GM12878 (cell line): ENCODE measurements at regions not wholly inside any gene's neighbourhood (a gene's known extent, or its start where the extent isn't known, plus 50 kb on each side); places are given as distances from the start of the nearest gene placed in this dataset.

Source experiments
- ATAC-seq: fragments of 200-7000 bp; cut with Tn5 transposase; 3 replicates; pipeline ENCODE4 v1.9.1; 2020; ENCODE audit warnings: mild to moderate bottlenecking, moderate library complexity
- BruUV-seq: library from RNA; stranded (reverse); fragments of 400-500 nt; replicated peaks from 2 replicates; lab custom pipeline; 2021; lab: Mats Ljungman, UMichigan
- CTCF ChIA-PET: fragments of 300-600 bp; sonication (Branson Sonifier 250); formaldehyde crosslinking; extraction: SDS; loops from one replicate; lab custom pipeline; 2021; ENCODE audit warnings: inconsistent platforms; lab: Yijun Ruan, JAX
- POLR2A ChIA-PET: fragments of 350-600 bp; formaldehyde crosslinking; extraction: SDS; loops from one replicate; lab custom pipeline; 2021; ENCODE audit warnings: inconsistent platforms; lab: Charles Lee
- RAD21 ChIA-PET: fragments of 300-600 bp; sonication (Branson Sonifier 250); formaldehyde crosslinking; loops from one replicate; lab custom pipeline; 2023; ENCODE audit warnings: antibody characterized with exemption; ENCODE audit not compliant: unreplicated experiment; lab: Charles Lee
- SMC1A ChIA-PET: fragments of 300-600 bp; sonication (Branson Sonifier 250); formaldehyde crosslinking; loops from one replicate; lab custom pipeline; 2023; ENCODE audit not compliant: unreplicated experiment, uncharacterized antibody; lab: Charles Lee
- DNase-seq: peaks from one replicate; pipeline ENCODE4 v3.0.0-alpha.2; 2011; ENCODE audit warnings: low read depth, low spot score
- FAIRE-seq: peaks from 3 replicates; lab custom pipeline; 2011; peaks lifted over from hg19 to GRCh38; lab: Jason Lieb, UNC
- H2AFZ ChIP-seq: 2 replicates; pipeline ENCODE4 v1.6.0; 2011; ENCODE audit warnings: low read depth, low read length, control low read depth; ENCODE audit not compliant: control insufficient read depth
- H3K27ac ChIP-seq: 2 replicates; pipeline ENCODE4 v1.5.1; 2011; ENCODE audit warnings: control low read depth; ENCODE audit not compliant: control insufficient read depth, insufficient read depth
- H3K27me3 ChIP-seq, 2 experiments: replicated peaks in 1 of 2; 2 replicates each; pipeline versions ENCODE4 v1.6.0 to v1.6.1; 2011; ENCODE audit warnings: low read length in 1 of 2; ENCODE audit not compliant: control insufficient read depth in 2 of 2, insufficient read depth in 2 of 2
- H3K36me3 ChIP-seq, 2 experiments: 2 replicates each; pipeline ENCODE4 v1.5.1; 2011; ENCODE audit warnings: low read length in 1 of 2; ENCODE audit not compliant: control insufficient read depth in 2 of 2, insufficient read depth in 2 of 2
- H3K4me1 ChIP-seq: 2 replicates; pipeline ENCODE4 v1.6.1; 2011; ENCODE audit warnings: mild to moderate bottlenecking, low read length, moderate library complexity, mixed read lengths; ENCODE audit not compliant: control insufficient read depth, insufficient read depth
- H3K4me2 ChIP-seq: 2 replicates; pipeline ENCODE4 v1.6.0; 2011; ENCODE audit warnings: control low read depth; ENCODE audit not compliant: control insufficient read depth, insufficient read depth
- H3K4me3 ChIP-seq: fragments of 200-600 bp; sonication (generic); 2 replicates; pipeline ENCODE4 v1.5.1; 2016
- H3K79me2 ChIP-seq: 2 replicates; pipeline ENCODE4 v1.6.0; 2011; ENCODE audit warnings: low read length; ENCODE audit not compliant: control insufficient read depth, insufficient read depth
- H3K9ac ChIP-seq: 2 replicates; pipeline ENCODE4 v1.8.0; 2011; ENCODE audit warnings: low read length, control low read depth, mixed read lengths; ENCODE audit not compliant: control insufficient read depth, insufficient read depth
- H3K9me3 ChIP-seq: replicated peaks from 3 replicates; pipeline ENCODE4 v1.5.1; 2011; ENCODE audit warnings: mild to moderate bottlenecking, low read length; ENCODE audit not compliant: control insufficient read depth, insufficient read depth
- H4K20me1 ChIP-seq: 2 replicates; pipeline ENCODE4 v1.6.0; 2011; ENCODE audit not compliant: control insufficient read depth, insufficient read depth
- BACH1 ChIP-seq: fragments of 450-650 bp; IDR thresholded peaks from 2 replicates; pipeline ENCODE4 v1.6.1; 2017; ENCODE audit warnings: mild to moderate bottlenecking, borderline replicate concordance
- BCL11A ChIP-seq: IDR thresholded peaks from 2 replicates; pipeline ENCODE4 v1.6.1; 2011; ENCODE audit warnings: low read depth, low read length
- CTCF ChIP-seq, 3 experiments: IDR thresholded peaks in 2 of 3; conservative IDR thresholded peaks in 1 of 3; 2 replicates each; pipeline ENCODE4 v1.5.1; 2011; ENCODE audit warnings: low read depth in 3 of 3, low read length in 3 of 3, mild to moderate bottlenecking in 3 of 3, control low read depth in 2 of 3, moderate library complexity in 2 of 3, inconsistent platforms in 1 of 3, mixed read lengths in 1 of 3; ENCODE audit not compliant: control insufficient read depth in 2 of 3, insufficient read depth in 1 of 3; ENCODE audit errors: extremely low read depth in 1 of 3
- EP300 ChIP-seq, 2 experiments: fragments of 150-350 bp in 1 of 2; IDR thresholded peaks; 2 replicates each; pipeline ENCODE4 v1.6.1; 2011 to 2012; ENCODE audit warnings: low read depth in 2 of 2, low read length in 2 of 2, borderline replicate concordance in 1 of 2, improper control_type of control experiment in 1 of 2, inconsistent platforms in 1 of 2; ENCODE audit not compliant: control insufficient read depth in 1 of 2
- HDAC2 ChIP-seq: fragments of 200-600 bp; sonication (generic); IDR thresholded peaks from 2 replicates; pipeline ENCODE4 v1.6.1; 2017
- KDM1A ChIP-seq: fragments of 200-600 bp; sonication (generic); IDR thresholded peaks from 2 replicates; pipeline ENCODE4 v1.6.1; 2016; ENCODE audit warnings: borderline replicate concordance
- NFYB ChIP-seq: IDR thresholded peaks from 2 replicates; pipeline ENCODE4 v1.6.1; 2011; ENCODE audit warnings: low read depth, mild to moderate bottlenecking, low read length, improper control_type of control experiment, moderate library complexity; ENCODE audit not compliant: insufficient read depth
- NR2C1 ChIP-seq: fragments of 450-650 bp; IDR thresholded peaks from 2 replicates; pipeline ENCODE4 v1.6.1; 2017; ENCODE audit warnings: antibody characterized with exemption, mild to moderate bottlenecking, moderate library complexity
- RAD21 ChIP-seq: IDR thresholded peaks from 2 replicates; pipeline ENCODE4 v1.6.1; 2011; ENCODE audit warnings: mild to moderate bottlenecking, low read depth, low read length, moderate library complexity; ENCODE audit not compliant: insufficient read depth
- RUNX3 ChIP-seq: IDR thresholded peaks from 2 replicates; pipeline ENCODE4 v1.6.1; 2012; ENCODE audit warnings: low read length, inconsistent platforms
- SKIL ChIP-seq: fragments of 450-650 bp; IDR thresholded peaks from 2 replicates; pipeline ENCODE4 v1.6.1; 2017; ENCODE audit warnings: mild to moderate bottlenecking, low read depth, inconsistent platforms; ENCODE audit not compliant: poor library complexity, severe bottlenecking
- SUPT20H ChIP-seq: IDR thresholded peaks from 2 replicates; pipeline ENCODE4 v1.6.1; 2011; ENCODE audit warnings: low read depth, mild to moderate bottlenecking, low read length, moderate library complexity, borderline replicate concordance; ENCODE audit not compliant: control insufficient read depth
- TCF12 ChIP-seq: IDR thresholded peaks from 2 replicates; pipeline ENCODE4 v1.6.1; 2011; ENCODE audit warnings: low read depth, mild to moderate bottlenecking, low read length
- TCF7 ChIP-seq: IDR thresholded peaks from 2 replicates; pipeline ENCODE4 v1.6.1; 2014; ENCODE audit warnings: antibody characterized with exemption, borderline replicate concordance
- YBX1 ChIP-seq: fragments of 450-650 bp; IDR thresholded peaks from 2 replicates; pipeline ENCODE4 v1.6.1; 2016; ENCODE audit warnings: antibody characterized with exemption
- ZNF274 ChIP-seq: IDR thresholded peaks from one replicate; pipeline ENCODE4 v1.8.0; 2011; ENCODE audit not compliant: insufficient read length, insufficient read depth
- ZNF384 ChIP-seq: IDR thresholded peaks from 2 replicates; pipeline ENCODE4 v1.6.1; 2012; ENCODE audit warnings: low read depth, mild to moderate bottlenecking, low read length, improper control_type of control experiment, borderline replicate concordance
- WGBS: methylation state at CpG from one replicate; pipeline ENCODE4 v1.1.6; 2016; ENCODE audit warnings: low lambda C conversion rate; ENCODE audit not compliant: insufficient replicate concordance, insufficient coverage; ENCODE audit errors: missing lambda C conversion rate; 5-methylcytosine and 5-hydroxymethylcytosine counted together
- in situ Hi-C: fragments of 300-500 bp; cut with MboI; formaldehyde crosslinking; loops from 9 replicates; pipeline ENCODE4 v1.14.3; 2018; ENCODE audit warnings: mixed read lengths
- intact Hi-C: fragments of 100-400 bp; cut with micrococcal nuclease; formaldehyde crosslinking; loops from one replicate; pipeline ENCODE4 v1.14.2; 2022; ENCODE audit not compliant: unreplicated experiment
- TF ChIP-seq, protein P1 (sequence below): fragments of 450-650 bp; IDR thresholded peaks from 2 replicates; pipeline ENCODE4 v1.6.1; 2016; ENCODE audit warnings: mild to moderate bottlenecking
- TF ChIP-seq, protein P2 (sequence below): fragments of 450-650 bp; IDR thresholded peaks from 2 replicates; pipeline ENCODE4 v1.6.1; 2014; ENCODE audit warnings: mild to moderate bottlenecking

- no peaks in the 10 kb centered on the region for H3K9me3 ChIP-seq
- FAIRE-seq, result peak; percentile 52
- no TSS peak for BruUV-seq
- POLR2A ChIA-PET, result no interaction called here
- DNase-seq, result no peak
- SMC1A ChIA-PET, result interaction anchor here (1.0 to 1.1 kb wide), 2 partner anchors 49 to 345 kb away, joined by 3 read pairs; no protein-coding TSS in a partner anchor
- no peak overlapping the region for H3K4me2 ChIP-seq
- H3K36me3 ChIP-seq, result no peaks in the 10 kb centered on the region
- CTCF ChIA-PET, result interaction anchor here (0.6 to 5.3 kb wide), 2 partner anchors 346 to 694 kb away, joined by 3 to 92 read pairs; no protein-coding TSS in a partner anchor
- 100% methylated on average over 2 of the region's 2 CpGs for WGBS
- no peak for TF ChIP-seq TCF7
- TF ChIP-seq TCF12, result no peak
- no peak for TF ChIP-seq RAD21
- TF ChIP-seq BCL11A, result no peak
- TF ChIP-seq ZNF274, result no peak
- no peak for TF ChIP-seq SUPT20H
- TF ChIP-seq RUNX3, result no peak
- TF ChIP-seq KDM1A, result no peak
- no peak for TF ChIP-seq NR2C1
- TF ChIP-seq SKIL, result no peak
- TF ChIP-seq NFYB, result no peak
- TF ChIP-seq YBX1, result no peak
- TF ChIP-seq, protein P1, sequence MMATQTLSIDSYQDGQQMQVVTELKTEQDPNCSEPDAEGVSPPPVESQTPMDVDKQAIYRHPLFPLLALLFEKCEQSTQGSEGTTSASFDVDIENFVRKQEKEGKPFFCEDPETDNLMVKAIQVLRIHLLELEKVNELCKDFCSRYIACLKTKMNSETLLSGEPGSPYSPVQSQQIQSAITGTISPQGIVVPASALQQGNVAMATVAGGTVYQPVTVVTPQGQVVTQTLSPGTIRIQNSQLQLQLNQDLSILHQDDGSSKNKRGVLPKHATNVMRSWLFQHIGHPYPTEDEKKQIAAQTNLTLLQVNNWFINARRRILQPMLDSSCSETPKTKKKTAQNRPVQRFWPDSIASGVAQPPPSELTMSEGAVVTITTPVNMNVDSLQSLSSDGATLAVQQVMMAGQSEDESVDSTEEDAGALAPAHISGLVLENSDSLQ, result no peak
- TF ChIP-seq BACH1, result no peak
- TF ChIP-seq CTCF (IDR thresholded peaks at IDR 0.05 in 2 of 3, conservative IDR thresholded peaks at IDR 0.05 in 1 of 3; ENCODE audit: control insufficient read depth in 2 of 3, extremely low read depth in 1 of 3, insufficient read depth in 1 of 3, low read depth in 3 of 3, low read length in 3 of 3), result no peak
- TF ChIP-seq, protein P2, sequence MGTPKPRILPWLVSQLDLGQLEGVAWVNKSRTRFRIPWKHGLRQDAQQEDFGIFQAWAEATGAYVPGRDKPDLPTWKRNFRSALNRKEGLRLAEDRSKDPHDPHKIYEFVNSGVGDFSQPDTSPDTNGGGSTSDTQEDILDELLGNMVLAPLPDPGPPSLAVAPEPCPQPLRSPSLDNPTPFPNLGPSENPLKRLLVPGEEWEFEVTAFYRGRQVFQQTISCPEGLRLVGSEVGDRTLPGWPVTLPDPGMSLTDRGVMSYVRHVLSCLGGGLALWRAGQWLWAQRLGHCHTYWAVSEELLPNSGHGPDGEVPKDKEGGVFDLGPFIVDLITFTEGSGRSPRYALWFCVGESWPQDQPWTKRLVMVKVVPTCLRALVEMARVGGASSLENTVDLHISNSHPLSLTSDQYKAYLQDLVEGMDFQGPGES, result no peak
- no peak for TF ChIP-seq HDAC2
- TF ChIP-seq ZNF384, result no peak
- no peak for TF ChIP-seq EP300 (IDR thresholded peaks at IDR 0.05; ENCODE audit: borderline replicate concordance in 1 of 2, control insufficient read depth in 1 of 2, low read depth in 2 of 2, low read length in 2 of 2)
- H3K79me2 ChIP-seq, result no peaks in the 10 kb centered on the region
- no peak overlapping the region for H2AFZ ChIP-seq
- H3K9ac ChIP-seq, result no peak overlapping the region
- H3K27ac ChIP-seq, result no peak overlapping the region
- no peak for ATAC-seq
- H3K27me3 ChIP-seq, result no peaks in the 10 kb centered on the region
- in situ Hi-C loops, result no loop called here
- H3K4me1 ChIP-seq, result no peaks in the 10 kb centered on the region
- H3K4me3 ChIP-seq, result no peak overlapping the region
- intact Hi-C loops, result loop anchor here (5.0 kb wide), 2 partner anchors 68 to 403 kb away; no protein-coding TSS in a partner anchor
- RAD21 ChIA-PET, result no interaction called here
- H4K20me1 ChIP-seq, result no peaks in the 10 kb centered on the region
Measured at GRCh38 chr16:72469932-72470331, 298.0 kb upstream of the PMFBP1 start.
